ENCODE measurements at regions not wholly inside any gene's neighbourhood (a gene's known extent, or its start where the extent isn't known, plus 50 kb on each side); places are given as distances from the start of the nearest gene placed in this dataset.

GRCh38 chr3:73855813-73856212 is 231.1 kb upstream of the PDZRN3 start:
- H3K27me3 ChIP-seq (ENCODE audit: insufficient read depth, low read length), result peaks cover 15% of the 10 kb centered on the region
- H4K20me1 ChIP-seq (ENCODE audit: insufficient read depth, low read length), result no peaks in the 10 kb centered on the region
- H3K9me3 ChIP-seq (ENCODE audit: low read depth, low read length), result no peaks in the 10 kb centered on the region
- H3K4me1 ChIP-seq (ENCODE audit: insufficient read depth, low read length), result no peaks in the 10 kb centered on the region
- H3K79me2 ChIP-seq (ENCODE audit: insufficient read depth, low read length), result no peaks in the 10 kb centered on the region
- no peak for DNase-seq (ENCODE audit: insufficient read length, low spot score, missing footprints)
- H3K36me3 ChIP-seq (ENCODE audit: insufficient read depth, low read length), result no peaks in the 10 kb centered on the region
- H3K4me3 ChIP-seq (ENCODE audit: insufficient read depth, low read length), result no peak overlapping the region
- no peak overlapping the region for H3K27ac ChIP-seq (ENCODE audit: low read depth, low read length)
- H2AFZ ChIP-seq (ENCODE audit: low read length), result no peak overlapping the region
- no peak overlapping the region for H3K4me2 ChIP-seq (ENCODE audit: insufficient read depth, low read length)
- TF ChIP-seq, protein P1, sequence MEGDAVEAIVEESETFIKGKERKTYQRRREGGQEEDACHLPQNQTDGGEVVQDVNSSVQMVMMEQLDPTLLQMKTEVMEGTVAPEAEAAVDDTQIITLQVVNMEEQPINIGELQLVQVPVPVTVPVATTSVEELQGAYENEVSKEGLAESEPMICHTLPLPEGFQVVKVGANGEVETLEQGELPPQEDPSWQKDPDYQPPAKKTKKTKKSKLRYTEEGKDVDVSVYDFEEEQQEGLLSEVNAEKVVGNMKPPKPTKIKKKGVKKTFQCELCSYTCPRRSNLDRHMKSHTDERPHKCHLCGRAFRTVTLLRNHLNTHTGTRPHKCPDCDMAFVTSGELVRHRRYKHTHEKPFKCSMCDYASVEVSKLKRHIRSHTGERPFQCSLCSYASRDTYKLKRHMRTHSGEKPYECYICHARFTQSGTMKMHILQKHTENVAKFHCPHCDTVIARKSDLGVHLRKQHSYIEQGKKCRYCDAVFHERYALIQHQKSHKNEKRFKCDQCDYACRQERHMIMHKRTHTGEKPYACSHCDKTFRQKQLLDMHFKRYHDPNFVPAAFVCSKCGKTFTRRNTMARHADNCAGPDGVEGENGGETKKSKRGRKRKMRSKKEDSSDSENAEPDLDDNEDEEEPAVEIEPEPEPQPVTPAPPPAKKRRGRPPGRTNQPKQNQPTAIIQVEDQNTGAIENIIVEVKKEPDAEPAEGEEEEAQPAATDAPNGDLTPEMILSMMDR (IDR thresholded peaks at IDR 0.05; ENCODE audit: extremely low read depth, low read depth, low read length), result no peak

GRCh38 chr3:73848173-73848906 is 223.6 kb upstream of the PDZRN3 start:
- DNase-seq (ENCODE audit: insufficient read length, low spot score, missing footprints), result peak; percentile 56
- TF ChIP-seq, protein P1 (IDR thresholded peaks at IDR 0.05; ENCODE audit: extremely low read depth, low read depth, low read length), result peak; percentile 79
- Histone ChIP-seq H3K9me3 (ENCODE audit: low read depth, low read length) (no peaks in the 10 kb centered on the region), H3K79me2 (ENCODE audit: insufficient read depth, low read length) (no peaks in the 10 kb centered on the region), H3K27me3 (ENCODE audit: insufficient read depth, low read length) (peaks cover 11% of the 10 kb centered on the region), H2AFZ (ENCODE audit: low read length) (no peak overlapping the region), H4K20me1 (ENCODE audit: insufficient read depth, low read length) (no peaks in the 10 kb centered on the region), H3K4me2 (ENCODE audit: insufficient read depth, low read length) (no peak overlapping the region), H3K36me3 (ENCODE audit: insufficient read depth, low read length) (no peaks in the 10 kb centered on the region), H3K4me3 (ENCODE audit: insufficient read depth, low read length) (no peak overlapping the region), H3K4me1 (ENCODE audit: insufficient read depth, low read length) (no peaks in the 10 kb centered on the region), H3K27ac (ENCODE audit: low read depth, low read length) (no peak overlapping the region)

DNA sequence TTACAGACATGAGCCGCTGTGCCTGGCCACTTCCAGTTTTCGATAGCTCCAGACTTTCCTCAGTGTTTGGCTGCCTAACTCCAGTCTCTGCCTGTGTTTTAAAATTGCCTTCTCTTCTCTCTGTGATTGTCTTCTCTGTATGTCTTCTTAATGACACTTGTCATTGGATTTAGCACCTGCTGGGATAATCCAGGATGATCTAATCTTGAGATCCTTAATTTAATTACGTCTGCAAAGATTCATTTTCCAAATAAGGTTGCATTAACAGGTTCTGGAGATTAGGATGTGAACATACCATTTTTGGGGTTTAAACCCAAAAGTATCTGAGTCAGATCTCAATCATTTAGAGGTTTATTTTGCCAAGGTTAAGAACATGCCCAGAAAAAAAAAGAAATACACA is 222.2 kb upstream of the PDZRN3 start:
- H3K4me3 ChIP-seq (ENCODE audit: insufficient read depth, low read length), result no peak overlapping the region
- no peak overlapping the region for H3K4me2 ChIP-seq (ENCODE audit: insufficient read depth, low read length)
- H4K20me1 ChIP-seq (ENCODE audit: insufficient read depth, low read length), result no peaks in the 10 kb centered on the region
- no peaks in the 10 kb centered on the region for H3K9me3 ChIP-seq (ENCODE audit: low read depth, low read length)
- no peak overlapping the region for H2AFZ ChIP-seq (ENCODE audit: low read length)
- no peak overlapping the region for H3K27ac ChIP-seq (ENCODE audit: low read depth, low read length)
- H3K79me2 ChIP-seq (ENCODE audit: insufficient read depth, low read length), result no peaks in the 10 kb centered on the region
- DNase-seq (ENCODE audit: insufficient read length, low spot score, missing footprints), result no peak
- TF ChIP-seq, protein P1 (IDR thresholded peaks at IDR 0.05; ENCODE audit: extremely low read depth, low read depth, low read length), result no peak
- no peaks in the 10 kb centered on the region for H3K36me3 ChIP-seq (ENCODE audit: insufficient read depth, low read length)
- no peaks in the 10 kb centered on the region for H3K4me1 ChIP-seq (ENCODE audit: insufficient read depth, low read length)
- peaks cover 4% of the 10 kb centered on the region for H3K27me3 ChIP-seq (ENCODE audit: insufficient read depth, low read length)

DNA sequence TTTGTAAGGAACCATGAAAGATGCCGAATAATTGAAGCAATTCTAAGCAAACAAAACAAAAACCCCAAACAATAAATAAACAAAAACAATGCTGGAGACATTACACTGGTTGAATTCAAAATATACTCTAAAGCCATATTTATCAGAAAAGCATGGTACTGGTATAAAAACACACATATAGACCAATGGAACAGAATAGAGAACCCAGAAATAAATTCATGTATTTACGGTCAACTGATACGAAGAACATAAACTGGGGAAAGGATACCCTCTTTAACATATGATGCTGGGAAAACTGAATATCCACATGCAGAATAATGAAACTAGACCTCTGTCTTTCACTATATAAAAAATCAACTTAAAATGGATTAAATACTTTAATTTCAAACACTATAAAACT is 214.3 kb upstream of the PDZRN3 start:
- H3K27ac ChIP-seq (ENCODE audit: low read depth, low read length), result no peak overlapping the region
- H2AFZ ChIP-seq (ENCODE audit: low read length), result no peak overlapping the region
- H3K4me1 ChIP-seq (ENCODE audit: insufficient read depth, low read length), result no peaks in the 10 kb centered on the region
- no peak overlapping the region for H3K4me2 ChIP-seq (ENCODE audit: insufficient read depth, low read length)
- H3K27me3 ChIP-seq (ENCODE audit: insufficient read depth, low read length), result no peaks in the 10 kb centered on the region
- H3K9me3 ChIP-seq (ENCODE audit: low read depth, low read length), result peaks cover 2% of the 10 kb centered on the region
- H3K79me2 ChIP-seq (ENCODE audit: insufficient read depth, low read length), result no peaks in the 10 kb centered on the region
- DNase-seq (ENCODE audit: insufficient read length, low spot score, missing footprints), result no peak
- TF ChIP-seq, protein P1 (IDR thresholded peaks at IDR 0.05; ENCODE audit: extremely low read depth, low read depth, low read length), result no peak
- H3K4me3 ChIP-seq (ENCODE audit: insufficient read depth, low read length), result no peak overlapping the region
- no peaks in the 10 kb centered on the region for H3K36me3 ChIP-seq (ENCODE audit: insufficient read depth, low read length)
- no peaks in the 10 kb centered on the region for H4K20me1 ChIP-seq (ENCODE audit: insufficient read depth, low read length)

Measured in osteoblast (primary cell).